ENCODE measurements at regions not wholly inside any gene's neighbourhood (a gene's known extent, or its start where the extent isn't known, plus 50 kb on each side); places are given as distances from the start of the nearest gene placed in this dataset.

DNA sequence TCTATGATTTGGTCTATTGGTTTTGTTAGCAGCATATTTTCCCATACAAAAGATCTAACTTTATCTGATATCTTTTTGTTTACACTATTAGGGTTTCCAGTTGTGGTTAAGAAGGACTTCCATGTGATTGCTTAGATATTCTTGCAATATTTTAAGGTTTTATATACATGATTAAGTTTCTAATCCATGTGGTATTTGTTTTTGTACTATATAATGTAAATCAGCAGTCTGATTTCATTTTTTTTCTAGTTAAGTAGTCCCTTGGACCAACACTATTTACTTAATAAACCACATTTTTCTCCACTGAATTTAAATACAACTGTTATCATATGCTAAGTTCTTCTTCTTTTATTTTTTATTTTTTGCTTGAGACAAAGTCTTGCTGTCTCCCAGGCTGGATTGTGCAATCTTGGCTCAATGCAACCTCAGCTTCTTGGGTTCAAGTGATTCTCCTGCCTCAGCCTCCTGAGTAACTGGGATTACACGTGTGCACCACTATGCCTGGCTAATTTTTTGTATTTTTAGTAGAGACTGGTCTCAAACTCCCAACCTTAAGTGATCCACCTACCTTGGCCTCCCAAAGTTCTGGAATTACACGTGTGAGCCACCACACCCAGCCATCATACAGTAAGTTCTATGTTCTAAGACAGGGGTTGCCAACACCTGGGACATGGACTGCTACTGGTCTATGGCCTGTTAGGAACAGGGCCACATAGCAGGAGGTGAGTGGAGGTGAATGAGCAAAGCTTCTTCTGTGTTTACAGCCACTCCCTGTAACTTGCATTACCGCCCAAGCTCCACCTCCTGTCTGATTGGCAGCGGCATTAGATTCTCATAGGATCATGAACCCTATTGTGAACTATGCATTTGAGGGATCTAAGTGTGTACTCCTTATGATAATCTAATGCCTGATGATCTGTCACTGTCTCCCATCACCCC is 58.5 kb upstream of the RAB27B start:
- TF ChIP-seq, protein P1, sequence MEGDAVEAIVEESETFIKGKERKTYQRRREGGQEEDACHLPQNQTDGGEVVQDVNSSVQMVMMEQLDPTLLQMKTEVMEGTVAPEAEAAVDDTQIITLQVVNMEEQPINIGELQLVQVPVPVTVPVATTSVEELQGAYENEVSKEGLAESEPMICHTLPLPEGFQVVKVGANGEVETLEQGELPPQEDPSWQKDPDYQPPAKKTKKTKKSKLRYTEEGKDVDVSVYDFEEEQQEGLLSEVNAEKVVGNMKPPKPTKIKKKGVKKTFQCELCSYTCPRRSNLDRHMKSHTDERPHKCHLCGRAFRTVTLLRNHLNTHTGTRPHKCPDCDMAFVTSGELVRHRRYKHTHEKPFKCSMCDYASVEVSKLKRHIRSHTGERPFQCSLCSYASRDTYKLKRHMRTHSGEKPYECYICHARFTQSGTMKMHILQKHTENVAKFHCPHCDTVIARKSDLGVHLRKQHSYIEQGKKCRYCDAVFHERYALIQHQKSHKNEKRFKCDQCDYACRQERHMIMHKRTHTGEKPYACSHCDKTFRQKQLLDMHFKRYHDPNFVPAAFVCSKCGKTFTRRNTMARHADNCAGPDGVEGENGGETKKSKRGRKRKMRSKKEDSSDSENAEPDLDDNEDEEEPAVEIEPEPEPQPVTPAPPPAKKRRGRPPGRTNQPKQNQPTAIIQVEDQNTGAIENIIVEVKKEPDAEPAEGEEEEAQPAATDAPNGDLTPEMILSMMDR (IDR thresholded peaks at IDR 0.05) = no peak
- TF ChIP-seq POLR2AphosphoS5 (IDR thresholded peaks at IDR 0.05; ENCODE audit: low read depth, low read length) (no peak), SIN3A (IDR thresholded peaks at IDR 0.05; ENCODE audit: borderline replicate concordance, insufficient read depth, low read depth, low read length) (no peak)
- TF ChIP-seq, protein P2, sequence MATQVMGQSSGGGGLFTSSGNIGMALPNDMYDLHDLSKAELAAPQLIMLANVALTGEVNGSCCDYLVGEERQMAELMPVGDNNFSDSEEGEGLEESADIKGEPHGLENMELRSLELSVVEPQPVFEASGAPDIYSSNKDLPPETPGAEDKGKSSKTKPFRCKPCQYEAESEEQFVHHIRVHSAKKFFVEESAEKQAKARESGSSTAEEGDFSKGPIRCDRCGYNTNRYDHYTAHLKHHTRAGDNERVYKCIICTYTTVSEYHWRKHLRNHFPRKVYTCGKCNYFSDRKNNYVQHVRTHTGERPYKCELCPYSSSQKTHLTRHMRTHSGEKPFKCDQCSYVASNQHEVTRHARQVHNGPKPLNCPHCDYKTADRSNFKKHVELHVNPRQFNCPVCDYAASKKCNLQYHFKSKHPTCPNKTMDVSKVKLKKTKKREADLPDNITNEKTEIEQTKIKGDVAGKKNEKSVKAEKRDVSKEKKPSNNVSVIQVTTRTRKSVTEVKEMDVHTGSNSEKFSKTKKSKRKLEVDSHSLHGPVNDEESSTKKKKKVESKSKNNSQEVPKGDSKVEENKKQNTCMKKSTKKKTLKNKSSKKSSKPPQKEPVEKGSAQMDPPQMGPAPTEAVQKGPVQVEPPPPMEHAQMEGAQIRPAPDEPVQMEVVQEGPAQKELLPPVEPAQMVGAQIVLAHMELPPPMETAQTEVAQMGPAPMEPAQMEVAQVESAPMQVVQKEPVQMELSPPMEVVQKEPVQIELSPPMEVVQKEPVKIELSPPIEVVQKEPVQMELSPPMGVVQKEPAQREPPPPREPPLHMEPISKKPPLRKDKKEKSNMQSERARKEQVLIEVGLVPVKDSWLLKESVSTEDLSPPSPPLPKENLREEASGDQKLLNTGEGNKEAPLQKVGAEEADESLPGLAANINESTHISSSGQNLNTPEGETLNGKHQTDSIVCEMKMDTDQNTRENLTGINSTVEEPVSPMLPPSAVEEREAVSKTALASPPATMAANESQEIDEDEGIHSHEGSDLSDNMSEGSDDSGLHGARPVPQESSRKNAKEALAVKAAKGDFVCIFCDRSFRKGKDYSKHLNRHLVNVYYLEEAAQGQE (IDR thresholded peaks at IDR 0.05; ENCODE audit: insufficient read depth in 1 of 2, low read depth in 2 of 2, low read length in 1 of 2) = no peak
